Stimulated activated CD4-positive, alpha-beta T cell treated with anti-CD3 and anti-CD28 coated beads, Interleukin-12 subunit alpha, Interleukin-12 subunit beta, amount 100 ng/mL, for 24 hours (primary cell): ENCODE measurements at regions not wholly inside any gene's neighbourhood (a gene's known extent, or its start where the extent isn't known, plus 50 kb on each side); places are given as distances from the start of the nearest gene placed in this dataset.

ENCODE experiments used
- DNase-seq, 2 experiments: peaks; one replicate each; pipeline ENCODE4 v3.0.0-alpha.2; 2020; ENCODE audit warnings: low read depth in 2 of 2

DNA sequence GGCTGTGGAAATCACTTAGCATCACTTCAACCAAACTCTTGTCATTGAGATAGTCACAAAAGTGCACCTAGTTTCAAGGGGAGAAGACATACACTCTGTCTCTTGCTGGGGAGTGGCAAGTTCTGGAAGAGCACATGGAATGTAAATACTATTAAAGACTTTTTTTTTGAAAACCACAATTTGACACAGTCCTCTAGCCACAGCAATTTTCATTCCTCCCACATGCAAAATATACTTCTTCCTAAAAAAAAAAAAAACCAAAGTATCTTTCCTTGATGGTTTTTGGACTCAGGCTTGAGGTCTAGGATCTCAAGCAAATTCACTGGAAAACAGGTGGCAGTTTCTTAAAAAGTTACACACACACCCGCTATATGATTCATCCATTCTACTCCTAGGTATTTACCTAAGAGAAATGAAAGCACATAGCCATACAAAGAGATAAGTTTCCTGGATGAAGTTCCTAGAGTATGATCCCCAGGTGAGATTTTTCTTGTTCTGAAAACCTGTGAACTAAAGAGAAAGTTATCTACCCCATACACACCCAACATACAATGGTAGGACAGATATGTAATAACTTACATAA, 295.8 kb downstream of the SP3 start:
- no peak for DNase-seq

DNA sequence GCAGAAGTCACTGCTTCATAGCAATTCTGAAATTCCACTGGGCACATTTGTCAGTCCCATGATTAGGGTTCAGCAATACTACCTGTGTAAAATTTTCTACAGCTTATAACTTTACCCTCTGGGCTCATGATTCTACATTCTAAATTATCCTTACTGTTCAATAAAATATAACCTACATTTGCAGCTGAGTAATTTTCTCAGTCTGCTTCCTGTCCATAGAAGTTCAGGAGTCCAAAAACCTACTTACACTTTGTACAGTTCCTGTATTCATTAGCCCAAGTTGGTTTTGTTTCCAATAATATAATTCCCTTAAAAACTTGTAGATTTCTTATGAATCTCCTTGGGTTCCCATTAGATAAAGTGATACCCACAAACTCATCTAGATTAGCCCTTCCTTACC, 295.3 kb downstream of the SP3 start:
- DNase-seq: no peak

DNA sequence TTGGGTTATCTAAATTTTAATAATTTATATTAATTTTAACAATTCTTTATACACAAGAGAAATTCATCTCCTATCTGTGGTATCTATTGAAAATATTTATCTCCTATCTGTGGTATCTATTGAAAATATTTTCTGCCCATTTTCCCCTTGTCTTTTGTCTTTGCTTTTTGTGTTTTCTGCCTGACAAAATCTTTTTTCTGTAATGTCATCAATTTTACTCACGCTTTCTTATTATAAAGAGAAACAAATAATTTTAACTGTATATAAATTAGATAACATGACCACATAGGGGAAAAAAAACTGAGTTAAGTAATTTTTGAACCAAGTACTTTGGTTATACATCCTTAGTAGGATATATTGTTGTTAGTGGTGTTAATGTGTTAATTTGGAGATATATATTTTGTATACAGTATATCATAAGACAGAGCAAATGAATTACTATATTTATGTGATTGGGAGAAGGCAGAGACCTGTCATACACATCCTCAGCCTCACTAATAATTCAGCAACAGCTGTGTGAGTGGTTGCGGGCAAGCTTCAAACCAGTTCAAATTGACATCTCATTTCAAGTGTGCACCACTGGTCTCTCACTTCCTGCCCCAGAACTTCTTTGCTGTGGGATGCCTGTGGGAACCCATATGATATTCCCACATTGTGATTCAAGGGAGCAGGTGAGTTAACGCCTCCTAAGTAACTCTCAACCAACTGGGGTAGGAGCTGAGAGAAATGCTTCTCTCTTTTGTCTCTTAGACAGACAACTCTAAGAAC, 292.4 kb downstream of the SP3 start:
- DNase-seq: no peak

DNA sequence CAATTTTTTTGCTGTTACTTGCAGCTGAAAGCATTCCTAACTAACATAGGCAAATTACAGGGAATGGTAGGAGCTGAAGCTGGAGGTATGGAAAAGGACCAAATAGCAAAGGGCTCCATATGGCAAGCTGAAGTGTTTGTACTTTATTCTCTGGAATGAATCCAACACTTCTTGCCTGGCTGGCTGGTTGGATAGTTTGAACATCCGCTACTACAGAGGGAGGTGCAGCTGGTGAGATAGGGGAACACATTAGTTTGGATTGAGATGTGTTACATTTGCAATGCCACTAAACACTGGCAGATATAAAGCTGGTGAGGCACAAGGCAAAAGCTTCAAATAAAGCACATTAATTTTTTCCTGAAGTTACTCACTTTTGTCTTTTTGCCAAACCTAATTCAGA, 291.5 kb downstream of the SP3 start:
- no peak for DNase-seq

DNA sequence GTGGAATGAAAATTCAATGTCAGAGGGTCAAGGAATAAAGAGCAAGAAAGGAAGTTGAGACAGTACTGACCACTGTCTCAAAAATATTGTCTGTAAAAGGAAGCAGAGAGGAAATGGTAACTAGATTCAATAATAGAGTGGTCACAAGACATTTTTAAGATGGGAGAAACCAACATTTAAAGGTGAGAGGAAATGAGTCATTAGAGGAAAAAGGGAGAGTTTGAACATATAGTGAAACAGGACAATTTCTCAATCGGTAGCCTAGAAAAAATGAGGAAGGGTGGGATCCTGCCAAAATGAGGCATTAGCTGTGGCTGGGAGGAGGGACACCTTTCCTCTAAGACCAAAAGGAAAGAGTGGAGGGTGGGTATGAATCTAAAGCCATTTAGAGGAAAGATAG, 288.5 kb downstream of the SP3 start:
- no peak for DNase-seq

DNA sequence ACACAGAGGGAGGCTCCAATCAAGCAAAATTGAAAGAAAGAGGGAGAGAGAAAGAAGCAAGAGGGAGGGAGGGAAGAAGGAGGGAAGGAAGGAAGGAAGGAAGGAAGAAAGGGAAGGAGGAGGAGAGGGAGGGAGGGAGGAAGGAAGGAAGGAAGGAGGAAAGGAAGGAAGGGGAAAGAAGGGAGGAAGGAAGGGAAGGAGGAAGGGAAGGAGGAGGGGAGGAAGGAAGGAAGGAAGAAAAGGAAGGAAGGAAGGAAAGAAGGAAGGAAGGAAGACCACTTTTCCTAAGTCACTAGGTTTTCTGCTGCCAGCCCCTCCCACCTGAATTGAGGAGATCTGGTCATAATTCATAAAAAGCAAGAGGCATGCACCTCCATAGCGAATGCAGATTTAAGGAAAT, 287.0 kb downstream of the SP3 start:
- no peak for DNase-seq

DNA sequence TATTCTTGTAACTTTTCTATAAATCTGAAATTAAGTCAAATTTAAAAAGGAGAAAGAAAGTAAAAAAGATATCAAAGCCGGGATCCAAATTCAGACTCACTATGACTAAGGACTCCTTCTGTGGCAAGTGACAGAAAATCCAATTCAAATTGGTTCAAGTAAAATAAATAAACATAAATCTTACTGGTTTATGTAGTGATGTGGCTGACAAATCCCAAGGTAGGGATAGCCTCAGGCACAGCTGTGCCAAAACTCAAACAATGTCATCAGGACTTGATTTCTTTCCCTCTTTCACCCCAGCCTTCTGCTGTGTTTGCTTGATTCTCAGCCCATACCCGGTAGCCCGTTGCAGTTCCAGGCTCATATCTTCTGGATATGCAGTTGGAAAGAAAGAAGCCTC, 284.6 kb downstream of the SP3 start:
- DNase-seq: no peak

DNA sequence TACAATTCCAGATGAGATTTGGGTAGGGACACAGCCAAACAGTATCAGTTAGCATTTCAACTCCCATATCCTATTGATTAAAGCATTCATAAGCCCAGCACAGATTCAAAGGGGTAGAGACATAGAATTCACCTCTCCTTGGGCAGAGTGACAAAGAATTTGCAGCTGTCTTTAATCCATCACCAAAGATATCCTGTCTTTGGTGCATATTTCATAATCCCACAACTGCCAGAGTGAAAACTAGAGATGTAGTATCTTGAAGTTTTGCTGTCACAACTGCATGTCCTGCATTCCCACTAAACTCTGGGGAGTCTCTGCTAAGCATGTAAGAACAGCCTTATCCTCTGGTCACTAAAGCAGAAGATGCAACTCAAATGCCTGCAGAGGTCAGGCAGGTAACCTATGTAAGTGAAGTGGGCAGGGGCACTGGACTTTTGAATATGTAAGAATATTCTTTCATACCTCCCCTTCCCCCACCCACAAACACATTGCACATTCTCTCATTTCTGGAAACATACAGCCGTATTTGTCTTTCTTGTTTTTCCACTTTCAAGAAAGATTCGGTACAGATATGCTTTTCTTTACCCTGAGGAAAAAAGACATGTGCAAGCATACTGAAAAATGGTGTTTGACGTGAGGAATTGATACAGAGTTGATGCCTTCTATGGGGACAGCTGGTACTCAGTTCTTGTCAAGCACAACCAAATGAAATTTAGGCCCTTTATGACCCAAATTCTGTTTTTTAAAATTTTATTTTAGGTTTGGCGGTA, 283.1 kb downstream of the SP3 start:
- DNase-seq: no peak

DNA sequence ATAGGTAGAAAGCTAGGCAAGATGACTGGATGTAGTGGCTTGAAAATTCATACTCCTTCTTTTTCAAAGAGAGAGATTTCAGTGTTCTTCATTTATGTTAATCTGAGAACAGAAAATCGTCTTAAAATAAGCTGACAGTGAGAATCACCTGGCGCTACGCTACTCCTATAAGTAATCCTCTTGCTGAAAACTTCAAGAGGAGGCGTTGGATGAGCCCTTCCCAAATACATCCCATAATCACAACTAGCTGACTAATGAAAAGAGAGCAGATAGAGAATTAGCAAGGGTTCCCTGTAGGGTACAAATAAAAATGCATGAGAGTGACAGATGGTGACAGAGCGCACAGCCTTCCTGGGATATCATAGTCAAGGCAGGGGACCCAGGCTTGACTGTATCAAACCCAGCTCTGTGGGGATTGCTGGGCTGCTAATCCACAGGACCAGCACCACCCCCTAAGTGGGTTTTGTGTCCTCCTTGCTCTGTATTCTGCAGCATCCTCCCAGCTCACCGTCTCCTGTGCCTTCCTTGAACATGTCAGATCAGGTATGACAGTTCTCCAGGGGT, 280.2 kb downstream of the SP3 start:
- DNase-seq: no peak

DNA sequence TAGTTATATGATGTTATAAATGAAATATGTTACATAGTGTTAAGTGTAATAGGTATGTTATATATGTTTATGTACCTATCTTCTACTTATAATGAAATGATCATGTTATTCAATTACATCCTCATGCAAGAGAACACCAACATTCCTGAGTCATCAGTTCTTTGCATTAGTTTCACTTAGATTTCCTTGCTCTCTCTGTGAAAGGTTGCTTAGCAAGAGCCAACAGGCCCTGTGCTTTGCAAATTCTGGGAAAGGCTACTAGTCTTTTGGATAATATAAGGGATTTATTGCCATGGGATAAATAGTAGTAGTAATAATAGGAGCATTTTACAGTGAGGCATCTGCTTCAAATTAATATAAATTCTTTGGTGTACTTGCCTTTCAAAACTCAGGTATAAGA, 274.8 kb downstream of the SP3 start:
- no peak for DNase-seq

DNA sequence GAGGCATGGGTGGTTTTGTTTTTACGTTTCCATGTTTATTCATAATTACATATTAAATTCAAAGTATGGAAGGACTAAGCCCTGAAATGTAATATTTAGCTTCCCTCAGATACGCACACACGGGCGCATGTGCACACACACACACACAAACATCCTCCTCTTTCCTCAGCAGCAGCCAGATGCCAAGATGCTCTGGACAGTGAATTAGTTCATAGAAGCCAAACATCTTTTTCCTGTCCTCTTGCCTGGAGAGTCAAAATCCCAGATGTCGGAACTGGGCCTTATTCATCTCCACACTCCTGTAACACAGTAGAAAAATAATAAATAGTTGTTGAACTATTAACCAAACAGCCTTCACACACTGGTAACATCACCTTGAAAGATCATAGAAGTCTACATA, 273.1 kb downstream of the SP3 start:
- no peak for DNase-seq

DNA sequence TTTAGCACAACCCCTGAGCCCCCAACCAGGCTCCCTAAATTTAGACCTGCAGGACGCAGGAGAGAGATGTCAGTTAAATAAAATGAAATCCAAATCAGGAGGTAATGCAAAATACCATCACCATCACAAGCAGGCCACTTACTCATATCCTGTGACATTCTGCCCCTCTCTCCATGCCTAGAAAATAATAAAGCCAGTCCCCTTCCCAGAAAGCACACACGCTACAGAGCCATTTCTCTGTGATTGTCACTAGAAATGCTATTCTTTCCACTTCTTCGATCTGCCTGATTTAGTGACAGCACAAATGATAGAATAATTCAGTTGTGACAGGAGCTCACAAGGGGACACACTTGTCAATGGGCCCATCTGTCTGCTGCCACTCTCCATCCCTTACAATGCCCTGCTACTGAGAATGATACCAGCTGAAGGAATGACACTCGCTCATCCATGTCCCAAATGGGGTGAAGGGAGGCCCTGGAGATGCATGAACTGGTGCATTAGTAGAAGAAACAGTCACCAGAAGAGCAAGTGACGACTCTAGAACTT, 272.1 kb downstream of the SP3 start:
- DNase-seq: no peak

DNA sequence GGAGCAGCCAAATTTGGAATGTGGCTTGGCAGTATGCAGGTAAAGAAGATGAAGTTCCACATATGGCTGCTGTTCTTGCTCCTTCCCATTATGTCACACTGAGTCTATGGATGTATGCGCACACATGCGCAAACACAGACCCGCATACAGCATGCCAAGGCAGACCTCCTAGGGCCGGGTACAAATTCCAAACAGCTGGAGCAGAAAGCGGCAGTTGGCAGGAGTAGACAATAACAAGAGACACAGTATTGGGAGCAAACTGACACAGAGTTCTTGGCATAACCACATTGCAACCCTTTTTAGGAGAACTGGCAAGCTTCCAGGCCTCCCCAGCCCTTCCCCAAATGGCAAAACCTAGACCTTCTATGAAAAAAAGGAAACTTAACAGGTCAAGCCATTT, 268.9 kb downstream of the SP3 start:
- no peak for DNase-seq

DNA sequence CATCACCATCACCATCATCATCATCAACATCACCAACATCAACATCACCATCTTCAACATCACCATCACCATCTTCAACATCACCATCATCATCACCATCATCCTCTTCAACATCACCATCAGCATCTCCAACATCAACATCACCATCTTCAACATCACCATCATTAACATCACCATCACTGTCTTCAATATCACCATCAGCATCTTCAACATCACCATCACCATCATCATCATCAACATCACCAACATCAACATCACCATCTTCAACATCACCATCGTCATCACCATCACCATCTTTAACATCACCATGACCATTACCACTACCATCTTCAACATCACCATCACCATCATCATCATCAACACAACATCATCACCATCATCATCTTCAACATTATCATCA, 267.2 kb downstream of the SP3 start:
- no peak for DNase-seq

DNA sequence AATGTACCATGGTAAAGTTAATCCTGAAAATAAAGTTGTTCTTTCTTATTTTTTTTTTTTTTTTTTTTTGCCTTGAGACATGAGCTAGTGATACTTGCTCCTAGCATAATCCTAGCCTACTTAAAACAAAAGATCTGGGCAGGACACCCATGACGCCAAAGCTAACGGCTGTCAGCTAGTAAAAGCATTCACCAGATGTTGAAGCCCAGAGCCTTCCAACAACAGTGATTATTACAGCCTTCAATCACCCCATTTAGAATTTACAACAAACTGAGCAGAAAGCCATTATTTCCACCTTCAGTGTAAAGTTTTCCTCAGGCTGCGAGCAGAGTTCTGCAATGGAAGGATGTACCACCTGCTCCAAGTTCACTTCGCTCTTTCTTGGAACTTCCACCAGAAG, 259.5 kb downstream of the SP3 start:
- no peak for DNase-seq

DNA sequence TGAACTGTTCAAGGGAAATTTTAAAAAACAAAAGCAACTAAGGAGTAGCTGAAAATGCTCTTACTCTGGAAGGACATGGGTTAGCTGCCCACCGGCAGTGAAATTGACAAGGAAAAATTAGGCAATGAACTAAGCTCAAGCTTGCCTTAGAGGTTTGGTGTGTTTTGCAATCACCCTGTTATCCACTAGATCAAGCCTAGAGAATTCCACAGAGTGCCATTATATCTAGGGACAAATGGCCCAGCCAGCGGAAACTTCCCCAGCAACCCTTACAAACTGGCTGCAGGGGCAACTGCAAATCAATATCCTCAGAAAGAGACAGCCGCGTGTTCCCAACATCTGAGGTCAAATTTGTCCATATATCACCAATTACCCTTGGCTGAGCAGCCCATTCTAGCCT, 258.2 kb downstream of the SP3 start:
- no peak for DNase-seq

DNA sequence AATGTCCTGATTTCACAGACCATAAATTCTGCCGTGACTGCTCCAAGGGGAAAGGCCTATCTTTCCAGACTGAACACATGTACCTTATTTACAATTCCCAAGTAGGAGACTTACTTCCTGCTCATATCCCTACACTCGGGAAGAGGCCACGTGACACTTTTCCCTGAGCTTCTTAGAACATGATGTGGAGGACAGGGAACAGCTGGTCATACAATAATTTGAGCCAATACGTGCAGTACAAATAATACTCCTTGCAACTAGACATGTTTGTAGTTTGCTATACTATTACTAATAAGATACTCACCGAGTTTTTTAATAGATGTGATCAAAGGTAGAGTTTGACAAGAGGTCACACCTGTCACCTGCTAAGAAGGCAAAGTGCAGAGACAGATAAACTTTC, 256.4 kb downstream of the SP3 start:
- no peak for DNase-seq

DNA sequence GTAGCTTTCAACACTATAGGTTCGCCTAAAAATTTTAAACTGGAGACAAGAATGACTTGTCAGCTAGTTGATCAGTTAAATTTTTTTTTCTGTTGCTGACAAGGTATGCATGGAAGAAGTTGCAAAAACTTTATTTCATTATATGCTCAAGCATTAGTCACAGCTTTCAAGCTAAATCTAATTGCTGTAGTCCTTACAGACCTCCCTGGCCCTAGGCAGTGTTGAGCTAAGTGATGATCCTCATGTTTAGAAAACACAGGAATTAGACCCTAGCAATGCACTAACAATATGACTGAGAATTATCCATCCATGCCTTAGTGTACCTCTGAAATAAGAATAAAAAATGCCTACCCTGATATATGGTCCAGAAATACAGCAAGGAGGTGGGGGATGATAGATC, 253.4 kb downstream of the SP3 start:
- DNase-seq: no peak

DNA sequence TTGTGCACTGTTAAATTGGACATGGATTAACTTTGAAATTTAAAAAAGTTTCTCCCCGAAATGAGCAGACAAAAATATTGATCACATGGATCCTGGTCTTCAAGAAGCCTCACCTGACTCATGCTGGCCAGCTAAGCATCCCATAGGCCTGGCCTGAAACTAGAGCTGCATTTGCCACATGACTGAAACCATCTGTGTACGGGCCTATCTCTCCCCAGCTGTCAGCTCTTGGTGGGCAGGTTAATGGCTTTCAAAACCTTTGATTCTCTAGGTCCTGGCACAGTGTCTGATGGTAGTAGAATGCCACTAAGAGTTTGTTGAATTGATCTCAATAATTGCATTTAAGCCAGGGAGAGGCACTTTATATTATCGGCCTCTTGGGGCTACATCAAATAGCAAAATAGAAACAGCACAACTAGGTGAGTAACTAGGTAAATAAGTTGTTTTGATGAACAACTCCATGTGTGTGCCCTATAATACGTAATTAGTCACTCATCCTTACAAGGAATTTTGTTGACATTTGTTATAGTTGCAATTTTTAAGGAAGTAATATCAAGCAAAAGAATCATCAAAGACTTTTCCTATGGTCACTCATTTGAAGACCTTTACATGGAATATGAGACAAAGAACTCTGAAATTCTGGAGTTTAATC, 251.1 kb downstream of the SP3 start:
- DNase-seq: no peak

DNA sequence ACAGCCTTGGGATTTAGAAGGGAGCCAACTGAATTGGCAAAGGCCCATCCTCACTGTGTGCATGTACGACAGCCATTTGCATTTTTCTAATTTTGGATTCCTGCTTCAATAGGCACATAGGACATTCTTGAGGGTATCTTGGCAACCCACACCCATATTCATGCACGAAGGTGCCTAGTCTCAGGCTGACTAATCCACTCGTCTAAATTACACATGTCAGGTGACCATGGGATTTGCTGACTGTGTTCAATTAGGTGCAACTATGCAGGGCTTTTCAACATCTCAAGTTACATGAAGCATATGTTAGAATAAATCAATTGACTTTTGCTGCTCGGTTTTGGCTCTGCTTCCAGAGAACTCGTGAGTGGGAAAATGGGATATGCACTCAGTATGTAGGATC, 249.7 kb downstream of the SP3 start:
- DNase-seq: no peak

DNA sequence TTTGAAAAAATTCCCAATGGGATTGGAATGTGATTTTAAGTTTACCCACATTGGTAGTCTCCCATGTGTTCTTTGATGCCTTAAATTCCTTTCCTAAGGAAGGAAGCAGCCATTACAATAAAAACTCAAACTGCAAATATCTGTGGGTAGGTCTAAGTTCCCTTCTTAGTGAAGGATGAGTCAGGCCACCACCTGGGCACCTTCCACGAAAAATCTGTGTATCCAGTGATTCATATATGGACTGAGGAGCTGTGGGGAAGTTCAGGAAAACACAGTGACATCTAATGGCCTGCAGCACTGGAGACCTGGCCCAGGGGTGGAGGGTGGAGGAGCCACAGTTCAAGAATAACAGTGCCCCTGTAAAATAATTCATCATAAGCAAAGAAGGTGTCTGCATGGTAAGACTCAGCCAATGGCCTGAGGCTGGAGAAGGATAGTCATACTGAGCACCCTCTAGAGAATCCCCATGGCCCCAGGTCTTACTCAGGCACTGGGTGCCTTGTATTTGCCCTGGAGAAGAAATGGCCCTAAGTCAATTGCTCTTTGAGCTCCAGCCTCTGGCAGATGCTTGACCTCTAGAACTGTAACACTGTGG, 248.6 kb downstream of the SP3 start:
- no peak for DNase-seq

DNA sequence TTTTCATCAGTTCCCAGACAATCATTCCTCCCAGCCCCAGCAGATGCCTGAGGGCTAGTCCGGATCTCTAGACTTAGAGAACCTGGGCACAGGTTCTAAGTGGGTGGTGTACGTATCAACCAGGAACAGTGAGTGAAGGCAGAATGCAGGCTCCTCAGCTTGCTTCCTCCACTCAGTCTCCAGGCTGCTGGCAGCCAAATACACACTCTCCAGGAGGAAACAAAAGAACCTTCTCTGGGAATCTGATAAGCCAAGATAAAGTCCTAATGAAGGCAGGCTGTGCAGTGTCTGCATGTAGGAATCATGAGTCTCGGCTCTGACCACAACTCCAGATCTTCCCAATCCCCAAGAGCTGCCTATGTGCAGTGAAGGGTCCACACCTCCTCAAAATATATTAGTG, 245.7 kb downstream of the SP3 start:
- DNase-seq: no peak
